Upper lobe of left lung (tissue), 4 donors: ENCODE measurements at regions not wholly inside any gene's neighbourhood (a gene's known extent, or its start where the extent isn't known, plus 50 kb on each side); places are given as distances from the start of the nearest gene placed in this dataset.

Source experiments
- POLR2A ChIP-seq, 4 donors: fragments of 450-650 bp; IDR thresholded peaks; one replicate each; pipeline ENCODE4 v1.5.1; 2016 to 2017; ENCODE audit warnings: antibody characterized with exemption in 4 of 4, mild to moderate bottlenecking in 2 of 4
- POLR2AphosphoS5 ChIP-seq, 2 donors: sonication (generic); formaldehyde crosslinking; IDR thresholded peaks; one replicate each; pipeline ENCODE4 v1.5.1; 2017; ENCODE audit warnings: antibody characterized with exemption in 2 of 2
- TF ChIP-seq, protein P1 (sequence below), 6 experiments: fragments of 450-650 bp in 4 of 6; fragments of 200-600 bp in 2 of 6; sonication (generic) in 2 of 6; IDR thresholded peaks; one replicate each; pipeline ENCODE4 v1.5.1; 2016 to 2019; ENCODE audit warnings: antibody characterized with exemption in 6 of 6

GRCh38 chrX:66902081-66902480, 263.2 kb upstream of the EDA2R start:
- TF ChIP-seq POLR2AphosphoS5 (IDR thresholded peaks at IDR 0.05) (no peak), POLR2A (IDR thresholded peaks at IDR 0.05) (no peak)
- TF ChIP-seq, protein P1, sequence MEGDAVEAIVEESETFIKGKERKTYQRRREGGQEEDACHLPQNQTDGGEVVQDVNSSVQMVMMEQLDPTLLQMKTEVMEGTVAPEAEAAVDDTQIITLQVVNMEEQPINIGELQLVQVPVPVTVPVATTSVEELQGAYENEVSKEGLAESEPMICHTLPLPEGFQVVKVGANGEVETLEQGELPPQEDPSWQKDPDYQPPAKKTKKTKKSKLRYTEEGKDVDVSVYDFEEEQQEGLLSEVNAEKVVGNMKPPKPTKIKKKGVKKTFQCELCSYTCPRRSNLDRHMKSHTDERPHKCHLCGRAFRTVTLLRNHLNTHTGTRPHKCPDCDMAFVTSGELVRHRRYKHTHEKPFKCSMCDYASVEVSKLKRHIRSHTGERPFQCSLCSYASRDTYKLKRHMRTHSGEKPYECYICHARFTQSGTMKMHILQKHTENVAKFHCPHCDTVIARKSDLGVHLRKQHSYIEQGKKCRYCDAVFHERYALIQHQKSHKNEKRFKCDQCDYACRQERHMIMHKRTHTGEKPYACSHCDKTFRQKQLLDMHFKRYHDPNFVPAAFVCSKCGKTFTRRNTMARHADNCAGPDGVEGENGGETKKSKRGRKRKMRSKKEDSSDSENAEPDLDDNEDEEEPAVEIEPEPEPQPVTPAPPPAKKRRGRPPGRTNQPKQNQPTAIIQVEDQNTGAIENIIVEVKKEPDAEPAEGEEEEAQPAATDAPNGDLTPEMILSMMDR (IDR thresholded peaks at IDR 0.05) = no peak
